ENCODE measurements at regions not wholly inside any gene's neighbourhood (a gene's known extent, or its start where the extent isn't known, plus 50 kb on each side); places are given as distances from the start of the nearest gene placed in this dataset.
"Not testable (repeated sequence)": the region's sequence is repeated elsewhere in the genome, so short reads cannot be mapped to it uniquely, and the experiment has no call there.

GRCh38 chr7:66460921-66461361 lies 167.7 kb upstream of the KCTD7 start:
- no peak overlapping the region for H3K4me3 ChIP-seq
- no peak for ATAC-seq
- peaks cover 0 to 11% (median 0%) of the 10 kb centered on the region in 9 donors for H3K4me1 ChIP-seq
- intact Hi-C loops (cut with DNase I), result no loop called here
- no peak for TF ChIP-seq CTCF (IDR thresholded peaks at IDR 0.05)
- peaks cover 0 to 6% (median 0%) of the 10 kb centered on the region in 11 donors for H3K9me3 ChIP-seq
- DNase-seq, result no peak
- peaks cover 0 to 8% (median 0%) of the 10 kb centered on the region in 9 donors for H3K36me3 ChIP-seq
- no peaks in the 10 kb centered on the region for H3K27me3 ChIP-seq
- 89 to 97% methylated on average over 3 of the region's 3 CpGs for WGBS, 2 donors
- H3K27ac ChIP-seq, result no peak overlapping the region

GRCh38 chr7:66461397-66461796 lies 167.3 kb upstream of the KCTD7 start:
- 94 to 97% methylated on average over 4 of the region's 4 CpGs for WGBS, 2 donors
- ATAC-seq; H3K4me3 ChIP-seq; H3K27ac ChIP-seq; H3K36me3 ChIP-seq; H3K27me3 ChIP-seq; H3K9me3 ChIP-seq; intact Hi-C loops (cut with DNase I); DNase-seq: not testable (repeated sequence)
- H3K4me1 ChIP-seq, result peaks cover 0 to 11% (median 0%) of the 10 kb centered on the region in 9 donors

- H3K27me3 ChIP-seq, H3K4me3 ChIP-seq: not testable (repeated sequence)
- WGBS, 2 donors, result 97 to 98% methylated on average over 4 of the region's 4 CpGs
Measured at GRCh38 chr7:66462831-66463230, 165.8 kb upstream of the KCTD7 start.

GRCh38 chr7:66464059-66464458 lies 164.6 kb upstream of the KCTD7 start:
- DNase-seq, result no peak
- no peak overlapping the region for H3K27ac ChIP-seq
- no peak overlapping the region for H3K4me3 ChIP-seq
- peaks cover 0 to 10% (median 0%) of the 10 kb centered on the region in 9 donors for H3K4me1 ChIP-seq
- WGBS, 2 donors, result 96% methylated on average over 6 of the region's 6 CpGs
- TF ChIP-seq CTCF (IDR thresholded peaks at IDR 0.05), result no peak
- no peak for ATAC-seq
- H3K36me3 ChIP-seq, result peaks cover 0 to 8% (median 0%) of the 10 kb centered on the region in 9 donors
- intact Hi-C loops (cut with DNase I), result no loop called here
- H3K27me3 ChIP-seq, result no peaks in the 10 kb centered on the region
- peaks cover 0 to 6% (median 0%) of the 10 kb centered on the region in 11 donors for H3K9me3 ChIP-seq

More at GRCh38 chr7:66462831-66463230, 165.8 kb upstream of the KCTD7 start:
- DNase-seq; H3K27ac ChIP-seq; intact Hi-C loops (cut with DNase I); H3K9me3 ChIP-seq; H3K36me3 ChIP-seq; ATAC-seq: not testable (repeated sequence)
- H3K4me1 ChIP-seq, result peaks cover 0 to 11% (median 0%) of the 10 kb centered on the region in 9 donors

- intact Hi-C loops (cut with DNase I), result no loop called here
- peaks cover 0 to 8% (median 0%) of the 10 kb centered on the region in 9 donors for H3K36me3 ChIP-seq
- no peak for ATAC-seq
- H3K9me3 ChIP-seq, result peaks cover 0 to 6% (median 0%) of the 10 kb centered on the region in 11 donors
- no peak for TF ChIP-seq CTCF (IDR thresholded peaks at IDR 0.05)
- peaks cover 0 to 10% (median 0%) of the 10 kb centered on the region in 9 donors for H3K4me1 ChIP-seq
- WGBS, 2 donors, result 93 to 97% methylated on average over 8 of the region's 8 CpGs
- H3K27ac ChIP-seq, result no peak overlapping the region
- DNase-seq, result no peak
- H3K4me3 ChIP-seq, result no peak overlapping the region
- H3K27me3 ChIP-seq, result no peaks in the 10 kb centered on the region
Measured at GRCh38 chr7:66466081-66466600, 162.5 kb upstream of the KCTD7 start.
